Activated naive CD8-positive, alpha-beta T cell treated with anti-CD3 and anti-CD28 coated beads for 36 hours (primary cell): ENCODE measurements at regions not wholly inside any gene's neighbourhood (a gene's known extent, or its start where the extent isn't known, plus 50 kb on each side); places are given as distances from the start of the nearest gene placed in this dataset.

Source experiments
- DNase-seq: peaks from one replicate; pipeline ENCODE4 v3.0.0; 2021
- H3K27ac Mint-ChIP-seq: one replicate; pipeline ENCODE4 v1.8.0; 2022; ENCODE audit warnings: mild to moderate bottlenecking, moderate library complexity, mixed read lengths
- H3K27me3 Mint-ChIP-seq: one replicate; pipeline ENCODE4 v1.8.0; 2022; ENCODE audit warnings: mild to moderate bottlenecking, mixed read lengths
- H3K36me3 Mint-ChIP-seq: one replicate; pipeline ENCODE4 v1.8.0; 2021; ENCODE audit warnings: mild to moderate bottlenecking, mixed read lengths
- H3K4me1 Mint-ChIP-seq: one replicate; pipeline ENCODE4 v1.8.0; 2021; ENCODE audit warnings: mixed read lengths
- H3K4me3 Mint-ChIP-seq: one replicate; pipeline ENCODE4 v1.8.0; 2022; ENCODE audit warnings: mild to moderate bottlenecking, moderate library complexity, mixed read lengths
- H3K9me3 Mint-ChIP-seq: one replicate; pipeline ENCODE4 v1.8.0; 2022; ENCODE audit warnings: mixed read lengths

DNA sequence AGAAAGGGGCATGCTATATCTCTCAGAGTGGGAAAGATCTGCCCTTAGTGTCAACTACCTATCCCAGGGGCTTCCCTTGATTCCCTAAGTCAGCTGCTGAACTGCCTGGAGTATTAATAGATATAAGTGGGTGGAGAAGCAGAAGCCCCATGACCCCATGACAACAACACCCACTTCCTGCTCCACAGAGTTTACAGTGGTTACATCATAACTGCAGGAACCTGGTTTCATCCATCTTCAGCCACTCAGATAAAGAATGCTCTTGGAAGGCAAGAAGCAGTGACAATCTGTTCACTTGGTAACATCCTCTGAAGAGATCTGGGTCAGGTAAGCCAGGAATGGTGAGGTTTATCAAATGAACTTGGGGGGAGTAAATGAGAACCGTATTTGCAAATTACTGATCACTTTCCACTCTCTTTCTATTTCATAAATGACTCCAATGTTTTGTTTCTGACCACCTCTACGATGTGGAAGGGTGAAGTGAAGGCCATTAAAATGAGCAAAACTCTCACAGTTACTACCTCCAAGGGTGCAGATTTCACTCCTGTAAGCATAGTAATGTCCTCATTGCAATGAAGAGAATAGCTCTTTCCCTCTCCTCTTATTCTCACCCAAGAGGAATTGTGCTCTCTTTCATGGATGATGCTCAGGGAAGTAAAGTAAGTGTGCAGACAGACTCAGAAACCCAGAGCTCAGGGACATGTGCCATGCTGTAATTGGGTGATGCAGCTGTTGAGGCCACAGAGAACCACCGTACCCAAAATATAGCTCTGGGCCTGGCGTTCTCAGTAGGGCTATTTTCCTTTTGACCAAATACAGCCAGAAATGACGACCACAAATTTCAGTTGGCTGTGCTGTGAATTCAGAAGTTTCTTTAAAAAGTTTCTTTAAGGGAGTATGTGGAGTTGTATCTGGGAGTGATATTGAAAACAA, 192.8 kb upstream of the APCDD1 start:
- DNase-seq = no peak
- Mint-ChIP-seq H3K9me3 (no peaks in the 10 kb centered on the region), H3K27me3 (peaks cover 13% of the 10 kb centered on the region), H3K27ac (no peak overlapping the region), H3K36me3 (no peaks in the 10 kb centered on the region), H3K4me1 (no peaks in the 10 kb centered on the region), H3K4me3 (no peak overlapping the region)

DNA sequence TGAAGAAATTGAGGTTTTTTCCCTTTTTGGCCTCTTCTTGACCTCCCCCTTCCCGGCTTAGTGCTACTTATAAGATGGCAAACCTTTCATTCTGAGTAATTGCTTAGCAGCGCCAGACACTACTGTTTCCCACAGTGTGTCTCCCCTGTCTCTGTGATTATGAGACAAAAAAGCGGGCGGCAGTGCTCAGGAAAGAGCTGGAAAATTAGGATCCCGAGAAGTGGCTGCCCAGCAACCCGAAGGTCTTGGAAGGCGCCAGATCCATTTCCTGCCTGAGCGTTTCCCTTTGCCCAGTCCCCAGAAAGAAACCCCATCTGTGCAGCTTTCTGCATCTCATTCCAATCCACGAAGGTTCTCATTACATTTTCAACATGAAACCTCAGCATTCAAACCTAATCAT, 191.9 kb upstream of the APCDD1 start:
- DNase-seq = no peak
- Mint-ChIP-seq H3K4me1 (no peaks in the 10 kb centered on the region), H3K27me3 (peaks cover 13% of the 10 kb centered on the region), H3K27ac (no peak overlapping the region), H3K36me3 (no peaks in the 10 kb centered on the region), H3K9me3 (no peaks in the 10 kb centered on the region), H3K4me3 (no peak overlapping the region)

DNA sequence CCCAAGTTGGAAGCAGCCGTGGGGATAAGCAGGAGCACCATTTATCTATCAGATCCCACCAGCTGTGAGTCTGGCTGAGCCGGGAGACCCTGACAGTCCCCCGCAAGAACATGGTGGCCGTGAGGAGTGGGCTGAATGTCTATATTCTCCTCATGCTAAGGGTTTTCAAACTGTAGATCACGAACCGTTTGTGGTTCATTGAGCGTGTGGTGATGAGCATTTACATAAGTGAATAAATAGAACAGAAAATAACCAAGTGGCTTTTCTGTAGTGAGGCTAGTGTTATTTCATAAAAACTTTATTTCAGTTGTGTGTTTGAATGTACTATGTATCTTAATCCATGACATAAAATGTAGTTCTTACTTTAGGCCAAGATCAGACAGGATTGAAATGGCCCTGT, 190.2 kb upstream of the APCDD1 start:
- Mint-ChIP-seq H3K27ac (no peak overlapping the region), H3K4me3 (no peak overlapping the region), H3K27me3 (peaks cover 5% of the 10 kb centered on the region), H3K36me3 (no peaks in the 10 kb centered on the region), H3K4me1 (no peaks in the 10 kb centered on the region), H3K9me3 (no peaks in the 10 kb centered on the region)
- no peak for DNase-seq

GRCh38 chr18:10265560-10266333, 188.7 kb upstream of the APCDD1 start:
- Mint-ChIP-seq H3K27ac (no peak overlapping the region), H3K36me3 (no peaks in the 10 kb centered on the region), H3K4me1 (no peaks in the 10 kb centered on the region), H3K9me3 (no peaks in the 10 kb centered on the region), H3K27me3 (no peaks in the 10 kb centered on the region), H3K4me3 (no peak overlapping the region)
- no peak for DNase-seq

DNA sequence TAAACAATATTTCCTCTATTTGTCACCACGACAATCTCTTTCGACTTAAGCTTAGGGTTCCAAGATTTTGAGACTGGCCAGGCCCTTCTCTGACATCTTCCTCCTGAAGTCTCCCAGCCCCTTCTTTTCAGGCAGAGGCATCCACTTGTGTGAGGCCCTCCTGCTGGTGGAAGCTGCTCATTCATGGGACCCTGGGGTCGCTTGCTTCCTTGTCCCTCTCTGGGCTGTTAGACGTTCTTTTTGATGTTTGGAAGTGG, 188.2 kb upstream of the APCDD1 start:
- Mint-ChIP-seq H3K36me3 (no peaks in the 10 kb centered on the region), H3K4me1 (no peaks in the 10 kb centered on the region), H3K9me3 (no peaks in the 10 kb centered on the region), H3K27ac (no peak overlapping the region), H3K4me3 (no peak overlapping the region), H3K27me3 (no peaks in the 10 kb centered on the region)
- DNase-seq = no peak

GRCh38 chr18:10269261-10269660, 185.2 kb upstream of the APCDD1 start:
- Mint-ChIP-seq H3K36me3 (no peaks in the 10 kb centered on the region), H3K27ac (no peak overlapping the region), H3K4me1 (no peaks in the 10 kb centered on the region), H3K4me3 (no peak overlapping the region), H3K27me3 (no peaks in the 10 kb centered on the region), H3K9me3 (no peaks in the 10 kb centered on the region)
- DNase-seq = no peak

- H3K27me3 Mint-ChIP-seq = no peaks in the 10 kb centered on the region
- H3K4me3 Mint-ChIP-seq = no peak overlapping the region
- DNase-seq = no peak
- no peaks in the 10 kb centered on the region for H3K4me1 Mint-ChIP-seq
- H3K9me3 Mint-ChIP-seq = no peaks in the 10 kb centered on the region
- H3K27ac Mint-ChIP-seq = no peak overlapping the region
- H3K36me3 Mint-ChIP-seq = no peaks in the 10 kb centered on the region
These were observed 184.3 kb upstream of the APCDD1 start for GRCh38 chr18:10270151-10270571.

DNA sequence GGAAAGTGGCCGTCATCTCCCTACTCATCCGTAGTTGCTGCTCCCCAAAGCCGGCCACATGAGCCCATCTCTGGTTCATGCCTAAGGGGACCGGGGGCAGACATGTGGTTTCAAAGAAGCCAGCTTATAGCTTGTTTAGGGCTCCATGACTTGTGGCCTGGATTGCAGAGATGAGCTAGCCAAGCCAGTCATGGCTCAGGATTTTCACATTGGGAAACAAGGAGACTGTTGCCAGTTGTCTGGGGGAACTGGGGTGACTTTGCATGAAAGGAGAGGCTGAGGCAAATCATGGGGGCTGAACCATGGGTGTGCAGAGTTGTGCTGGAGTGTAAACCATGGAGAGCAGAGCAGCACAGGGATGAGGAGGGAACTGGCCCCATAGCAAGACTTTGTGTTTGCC, 183.0 kb upstream of the APCDD1 start:
- DNase-seq = no peak
- Mint-ChIP-seq H3K4me3 (no peak overlapping the region), H3K27me3 (no peaks in the 10 kb centered on the region), H3K9me3 (no peaks in the 10 kb centered on the region), H3K36me3 (no peaks in the 10 kb centered on the region), H3K27ac (no peak overlapping the region), H3K4me1 (no peaks in the 10 kb centered on the region)

DNA sequence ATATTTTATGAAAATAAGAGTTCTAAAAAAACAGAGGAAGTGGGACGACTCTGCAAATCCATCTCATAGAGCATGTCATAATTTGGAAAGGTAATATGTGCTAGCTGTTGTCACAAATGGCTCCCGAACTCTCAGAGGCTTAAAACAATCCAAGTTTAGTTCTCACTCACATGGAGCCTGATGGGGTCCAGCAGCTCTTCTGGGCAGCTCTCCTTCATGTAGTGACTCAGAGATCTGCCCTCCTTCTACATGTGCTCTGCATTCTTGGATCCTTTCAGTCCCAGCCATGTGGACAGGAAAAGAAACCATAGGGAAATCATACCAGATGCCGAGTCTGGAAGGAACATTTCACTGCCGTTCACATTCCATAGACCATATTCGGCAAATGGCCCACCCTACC, 180.1 kb upstream of the APCDD1 start:
- Mint-ChIP-seq H3K27me3 (no peaks in the 10 kb centered on the region), H3K36me3 (no peaks in the 10 kb centered on the region), H3K27ac (no peak overlapping the region), H3K4me3 (no peak overlapping the region), H3K9me3 (no peaks in the 10 kb centered on the region), H3K4me1 (no peaks in the 10 kb centered on the region)
- DNase-seq = no peak

GRCh38 chr18:10275486-10275885, 178.9 kb upstream of the APCDD1 start:
- H3K4me3 Mint-ChIP-seq = no peak overlapping the region
- H3K27me3 Mint-ChIP-seq = no peaks in the 10 kb centered on the region
- H3K36me3 Mint-ChIP-seq = no peaks in the 10 kb centered on the region
- H3K4me1 Mint-ChIP-seq = peaks cover 2% of the 10 kb centered on the region
- no peak for DNase-seq
- H3K9me3 Mint-ChIP-seq = no peaks in the 10 kb centered on the region
- H3K27ac Mint-ChIP-seq = no peak overlapping the region

- H3K27ac Mint-ChIP-seq = no peak overlapping the region
- H3K9me3 Mint-ChIP-seq = no peaks in the 10 kb centered on the region
- DNase-seq = no peak
- no peak overlapping the region for H3K4me3 Mint-ChIP-seq
- peaks cover 2% of the 10 kb centered on the region for H3K4me1 Mint-ChIP-seq
- no peaks in the 10 kb centered on the region for H3K36me3 Mint-ChIP-seq
- H3K27me3 Mint-ChIP-seq = no peaks in the 10 kb centered on the region
These were observed 176.2 kb upstream of the APCDD1 start for GRCh38 chr18:10278265-10278664.

GRCh38 chr18:10279471-10279870, 175.0 kb upstream of the APCDD1 start:
- no peak for DNase-seq
- Mint-ChIP-seq H3K27me3 (no peaks in the 10 kb centered on the region), H3K4me1 (peaks cover 2% of the 10 kb centered on the region), H3K9me3 (no peaks in the 10 kb centered on the region), H3K36me3 (no peaks in the 10 kb centered on the region), H3K4me3 (no peak overlapping the region), H3K27ac (no peak overlapping the region)

DNA sequence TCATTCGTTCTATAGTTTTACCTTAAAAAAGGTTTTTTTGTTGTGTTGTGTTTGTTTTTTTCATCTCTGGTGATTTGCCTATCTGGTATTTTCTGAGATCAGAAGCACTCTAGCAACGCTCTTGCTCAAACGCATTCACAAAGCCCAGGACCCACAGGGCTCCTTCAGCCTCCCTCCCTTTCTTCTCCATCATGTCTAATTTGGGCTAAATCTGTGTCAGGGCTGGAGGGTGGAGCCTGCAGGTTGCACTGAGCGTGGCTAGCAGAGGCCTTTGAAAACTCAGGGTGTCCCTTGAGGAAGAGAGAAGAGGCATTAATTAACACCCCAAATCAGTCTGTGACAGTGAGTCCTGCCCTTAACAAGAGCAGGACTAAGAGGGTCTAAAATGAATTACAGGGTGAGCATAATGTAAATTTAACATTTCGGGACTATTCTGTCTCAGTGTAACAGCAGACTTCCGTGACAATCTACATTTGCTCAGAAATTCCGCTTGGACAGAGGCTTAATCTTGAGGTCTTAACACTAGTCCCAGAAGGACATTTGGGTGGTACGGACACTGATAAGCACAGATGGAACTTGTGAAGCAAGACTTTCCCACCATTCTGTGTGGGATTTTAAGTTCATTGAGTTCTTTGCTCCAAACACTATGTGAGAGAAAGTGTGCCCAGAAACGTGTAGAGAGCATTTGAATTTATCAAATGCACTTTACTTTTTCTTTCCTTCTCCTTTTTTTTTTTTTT, 174.4 kb upstream of the APCDD1 start:
- Mint-ChIP-seq H3K4me3 (no peak overlapping the region), H3K27me3 (no peaks in the 10 kb centered on the region), H3K36me3 (no peaks in the 10 kb centered on the region), H3K9me3 (no peaks in the 10 kb centered on the region), H3K4me1 (peaks cover 2% of the 10 kb centered on the region), H3K27ac (no peak overlapping the region)
- no peak for DNase-seq

- Mint-ChIP-seq H3K9me3 (peaks cover 10% of the 10 kb centered on the region), H3K27me3 (no peaks in the 10 kb centered on the region)
These were observed 169.7 kb upstream of the APCDD1 start for GRCh38 chr18:10284540-10285282.

GRCh38 chr18:10285283-10285640, 169.2 kb upstream of the APCDD1 start:
- Mint-ChIP-seq H3K27ac (no peak overlapping the region), H3K4me1 (no peaks in the 10 kb centered on the region), H3K4me3 (no peak overlapping the region), H3K27me3 (no peaks in the 10 kb centered on the region), H3K9me3 (peaks cover 10% of the 10 kb centered on the region), H3K36me3 (no peaks in the 10 kb centered on the region)
- DNase-seq = no peak

More at GRCh38 chr18:10284540-10285282, 169.7 kb upstream of the APCDD1 start:
- no peak overlapping the region for H3K27ac Mint-ChIP-seq
- H3K36me3 Mint-ChIP-seq = no peaks in the 10 kb centered on the region
- no peak for DNase-seq
- no peak overlapping the region for H3K4me3 Mint-ChIP-seq
- peaks cover 2% of the 10 kb centered on the region for H3K4me1 Mint-ChIP-seq
